Jurkat, Clone E6-1 (cell line): ENCODE measurements at regions not wholly inside any gene's neighbourhood (a gene's known extent, or its start where the extent isn't known, plus 50 kb on each side); places are given as distances from the start of the nearest gene placed in this dataset.

Source experiments
- DNase-seq: peaks from one replicate; pipeline ENCODE4 v3.0.0-alpha.2; 2011; ENCODE audit warnings: low read depth, low spot score
- H3K4me3 ChIP-seq: 2 replicates; pipeline ENCODE4 v1.5.1; 2011; ENCODE audit warnings: mild to moderate bottlenecking, low read length, control low read depth, moderate library complexity

DNA sequence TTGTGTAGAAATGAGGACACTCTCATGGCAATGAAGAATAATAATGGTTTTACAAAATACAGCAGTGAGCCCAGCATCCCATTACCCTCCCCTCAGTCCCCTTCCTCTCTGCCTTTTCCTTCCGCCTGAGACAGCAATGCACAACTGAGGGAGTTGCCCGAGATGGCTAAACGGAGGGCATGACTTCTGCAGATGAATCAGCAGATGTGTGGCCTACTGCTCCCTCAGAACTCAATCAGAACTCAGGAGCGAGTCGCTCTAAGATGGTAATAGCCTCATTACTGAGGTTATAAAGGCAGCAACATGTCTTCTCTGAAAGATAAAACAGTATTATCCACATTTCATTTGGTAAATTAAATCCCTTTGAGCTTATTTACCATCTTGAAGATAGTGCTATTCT, 326.6 kb downstream of the ENC1 start:
- no peak for DNase-seq

GRCh38 chr5:74312746-74313145, 327.8 kb downstream of the ENC1 start:
- DNase-seq = no peak
- H3K4me3 ChIP-seq = no peak overlapping the region

More for the DNA sequence above, 326.6 kb downstream of the ENC1 start:
- no peak overlapping the region for H3K4me3 ChIP-seq

DNA sequence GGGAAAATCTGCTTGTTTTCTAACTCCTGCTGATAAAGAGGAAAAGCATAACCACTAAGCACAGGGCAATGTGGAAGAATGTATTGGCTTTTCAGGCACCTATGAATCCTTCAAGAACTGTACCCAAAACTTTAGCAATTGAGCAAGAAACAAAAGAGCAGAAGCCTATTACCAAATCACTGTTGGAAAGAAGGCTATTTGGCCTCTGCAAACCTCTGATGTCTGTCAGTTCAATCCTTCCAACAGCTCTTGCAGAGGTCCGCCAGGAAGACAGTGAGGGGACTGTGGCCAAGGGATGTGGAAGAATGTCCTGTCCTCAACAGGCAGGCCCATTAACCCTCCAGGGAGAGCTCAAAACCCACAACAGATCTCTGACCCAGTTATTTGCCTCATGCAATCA, 328.6 kb downstream of the ENC1 start:
- DNase-seq = no peak
- H3K4me3 ChIP-seq = no peak overlapping the region

- DNase-seq = no peak
- H3K4me3 ChIP-seq = no peak overlapping the region
These were observed 329.3 kb downstream of the ENC1 start for GRCh38 chr5:74310997-74311930.

DNA sequence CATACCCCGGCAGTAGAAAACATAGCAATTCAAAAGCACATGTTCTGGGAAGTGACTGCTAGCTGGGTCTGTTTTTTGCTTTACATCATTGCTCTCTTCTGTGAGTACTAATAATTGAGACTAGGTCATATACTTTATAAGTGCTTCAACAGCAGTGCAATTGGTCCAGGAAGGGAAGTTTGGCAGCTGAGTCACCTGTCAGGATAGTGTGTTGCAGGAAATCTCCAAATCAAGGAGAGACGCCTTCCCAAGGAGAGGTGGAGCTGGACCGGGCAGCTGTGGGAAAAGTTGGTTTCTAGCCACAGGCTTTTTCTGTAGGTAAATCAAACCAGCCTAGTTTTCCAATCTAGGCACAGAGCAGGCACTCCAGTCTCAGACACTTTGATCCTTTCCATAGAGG, 330.1 kb downstream of the ENC1 start:
- DNase-seq = no peak
- no peak overlapping the region for H3K4me3 ChIP-seq

GRCh38 chr5:74309050-74309449, 331.5 kb downstream of the ENC1 start:
- no peak overlapping the region for H3K4me3 ChIP-seq
- DNase-seq = no peak

GRCh38 chr5:74306845-74307244, 333.7 kb downstream of the ENC1 start:
- no peak overlapping the region for H3K4me3 ChIP-seq
- no peak for DNase-seq

DNA sequence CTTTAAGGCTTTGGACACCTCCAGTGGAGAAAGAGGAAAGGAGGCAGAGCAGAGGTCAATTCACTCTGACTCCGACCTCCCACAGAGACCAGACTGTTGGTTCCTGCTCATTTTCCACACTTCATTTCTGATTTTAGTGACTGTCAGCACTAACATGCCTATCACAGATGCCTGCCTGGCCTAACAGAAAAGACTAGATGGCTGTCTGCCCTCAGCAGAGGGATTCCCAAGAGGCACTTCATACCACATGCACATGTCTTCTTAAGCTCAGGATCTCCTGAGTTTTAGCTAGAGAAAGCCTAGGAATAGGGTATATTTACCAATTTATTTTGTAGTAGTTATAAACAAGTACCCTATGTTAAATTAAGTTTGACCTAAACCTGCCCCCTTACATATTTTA, 336.0 kb downstream of the ENC1 start:
- DNase-seq = no peak
- H3K4me3 ChIP-seq = no peak overlapping the region

- H3K4me3 ChIP-seq = no peak overlapping the region
- DNase-seq = no peak
These were observed 336.9 kb downstream of the ENC1 start for GRCh38 chr5:74303578-74303977.

GRCh38 chr5:74301576-74301975, 339.0 kb downstream of the ENC1 start:
- no peak for DNase-seq
- H3K4me3 ChIP-seq = no peak overlapping the region

DNA sequence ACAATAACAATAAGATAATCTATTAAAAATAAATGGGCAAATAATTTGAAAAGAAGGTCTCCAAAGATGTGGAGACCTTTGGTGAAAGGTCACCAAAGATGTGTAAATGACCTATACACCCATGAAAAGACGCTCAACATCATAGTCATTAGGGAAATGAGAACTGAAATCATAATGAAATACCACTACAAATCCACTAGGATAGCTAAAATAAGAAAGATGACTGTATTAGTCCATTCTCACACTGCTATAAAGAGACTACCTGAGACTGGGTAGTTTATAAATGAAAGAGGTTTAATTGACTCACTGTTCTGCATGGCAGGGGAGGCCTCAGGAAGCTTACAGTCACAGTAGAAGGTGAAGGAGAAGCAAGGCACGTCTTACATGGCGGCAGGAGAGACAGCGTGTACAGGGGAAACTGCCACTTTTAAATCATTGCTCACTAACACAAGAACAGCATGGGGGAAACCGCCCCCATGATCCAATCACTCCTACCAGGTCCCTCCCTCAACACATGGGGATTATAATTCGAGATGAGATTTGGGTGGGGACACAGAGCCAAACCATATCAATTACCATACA, 339.6 kb downstream of the ENC1 start:
- no peak overlapping the region for H3K4me3 ChIP-seq
- no peak for DNase-seq

DNA sequence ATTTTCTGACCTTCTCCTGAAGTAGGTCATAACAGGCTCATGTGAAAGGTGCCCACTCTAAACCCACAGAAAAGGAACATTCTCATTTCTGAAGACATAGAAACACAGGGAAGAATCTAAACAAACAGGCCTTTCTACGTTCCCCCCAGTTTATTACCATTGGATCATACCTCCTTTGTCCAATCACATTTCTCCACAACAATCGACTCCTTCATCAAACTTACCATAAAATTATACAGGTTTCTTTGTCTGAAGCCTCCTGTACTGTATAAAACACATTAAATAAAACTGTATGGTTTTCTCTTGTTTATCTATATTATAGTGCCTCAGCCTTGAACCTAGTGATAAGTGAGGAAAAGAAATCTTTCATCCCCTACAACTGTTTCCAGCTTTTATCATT, 340.7 kb downstream of the ENC1 start:
- DNase-seq = no peak
- no peak overlapping the region for H3K4me3 ChIP-seq

- H3K4me3 ChIP-seq = no peak overlapping the region
- no peak for DNase-seq
These were observed 343.7 kb downstream of the ENC1 start for GRCh38 chr5:74296685-74297408.

DNA sequence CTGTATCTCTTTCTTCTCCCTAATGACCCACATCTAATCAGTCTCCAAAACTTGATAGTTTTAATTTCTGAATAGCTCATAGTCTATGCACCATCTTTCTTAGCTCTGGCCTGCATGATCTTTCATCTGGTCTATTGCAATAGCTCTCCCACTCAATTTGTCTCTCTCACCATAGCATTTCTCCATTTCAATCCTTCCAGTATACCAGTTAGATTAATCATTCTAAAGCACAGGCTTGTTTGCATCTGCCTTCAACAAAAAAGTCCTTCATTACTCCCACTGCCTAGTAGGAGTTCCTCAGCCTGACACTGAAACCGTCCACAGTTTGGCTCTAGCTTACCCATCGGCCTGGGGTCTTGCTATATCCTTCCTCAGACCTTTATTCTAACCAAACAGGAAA, 344.9 kb downstream of the ENC1 start:
- H3K4me3 ChIP-seq = no peak overlapping the region
- no peak for DNase-seq

DNA sequence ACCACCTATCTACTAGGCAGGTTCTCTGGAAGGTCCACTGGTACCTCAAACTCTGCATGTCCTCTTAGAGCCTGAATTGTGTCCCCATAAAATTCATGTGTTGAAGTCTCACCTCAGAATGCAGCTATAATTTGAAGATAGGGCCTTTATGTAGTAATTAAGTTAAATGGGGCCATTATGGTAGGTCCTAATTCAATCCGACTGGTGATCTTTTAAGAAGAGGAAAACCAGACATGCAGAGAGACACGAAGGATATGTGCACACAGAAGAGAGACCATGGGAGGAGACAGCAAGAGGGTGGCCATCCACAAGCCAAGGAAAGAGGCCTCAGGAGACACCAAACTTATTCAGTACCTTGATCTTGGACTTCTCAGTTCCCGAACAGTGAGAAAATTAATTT, 345.4 kb downstream of the ENC1 start:
- H3K4me3 ChIP-seq = no peak overlapping the region
- no peak for DNase-seq

DNA sequence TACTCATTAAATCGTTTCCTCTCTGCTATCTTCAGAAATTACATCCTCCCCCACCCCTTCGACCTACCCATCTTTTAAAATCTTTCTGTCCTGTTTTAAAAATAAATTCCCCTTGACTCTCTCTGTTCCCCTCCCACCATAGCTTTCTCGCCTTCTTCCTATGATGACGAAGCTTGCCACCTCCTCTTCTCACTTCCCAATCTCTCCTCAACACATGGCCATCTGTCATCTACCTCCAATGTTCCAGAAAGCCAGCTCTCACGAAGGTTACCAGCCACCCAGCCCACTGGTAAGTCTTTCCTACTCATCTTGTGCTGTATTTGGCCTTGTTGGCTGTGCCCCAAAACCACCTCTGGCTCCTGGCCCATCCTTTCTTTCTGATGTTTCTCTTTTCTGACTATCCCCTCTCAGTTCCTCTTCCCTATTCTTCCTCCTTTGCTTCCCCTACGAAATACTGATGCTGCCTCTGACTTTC, 346.3 kb downstream of the ENC1 start:
- no peak for DNase-seq
- H3K4me3 ChIP-seq = no peak overlapping the region

DNA sequence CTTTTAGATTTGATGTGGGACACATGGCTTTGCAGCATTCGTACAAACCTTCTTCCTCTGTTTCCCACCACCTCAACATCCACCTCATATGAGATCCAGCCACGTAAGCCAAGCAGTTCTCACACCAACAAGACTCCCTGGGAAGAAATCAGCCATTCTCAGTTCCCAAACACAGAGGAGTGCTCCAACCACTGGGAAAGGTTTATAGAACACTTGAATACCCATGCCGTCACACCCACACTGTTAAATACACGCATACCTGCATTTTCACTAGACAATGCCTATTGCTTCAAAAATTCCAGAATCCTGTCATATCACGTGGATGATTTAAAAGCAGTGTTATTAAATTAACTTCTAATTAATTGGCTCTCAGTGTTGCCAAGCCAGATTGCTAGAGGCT, 347.3 kb downstream of the ENC1 start:
- no peak overlapping the region for H3K4me3 ChIP-seq
- no peak for DNase-seq

GRCh38 chr5:74290634-74291241, 349.8 kb downstream of the ENC1 start:
- DNase-seq = no peak
- no peak overlapping the region for H3K4me3 ChIP-seq

DNA sequence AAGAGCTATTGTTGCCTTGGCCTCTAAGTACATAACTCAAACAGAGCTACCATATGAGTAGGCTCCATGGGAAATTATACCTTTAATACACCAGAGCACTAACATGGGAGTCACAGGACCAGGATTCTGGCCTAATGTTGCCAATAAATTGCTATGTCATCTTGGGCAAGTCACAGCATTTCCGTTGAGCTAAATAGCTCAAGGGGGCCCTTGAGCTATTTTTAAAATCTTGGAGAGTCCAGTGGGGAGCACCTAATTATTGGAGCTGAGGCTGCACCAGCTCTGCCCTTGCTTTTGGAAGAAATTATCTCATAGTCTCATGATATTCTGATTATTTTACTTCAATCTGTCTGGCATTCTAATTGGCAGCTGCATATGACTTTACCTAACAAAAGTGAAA, 350.8 kb downstream of the ENC1 start:
- DNase-seq = no peak

DNA sequence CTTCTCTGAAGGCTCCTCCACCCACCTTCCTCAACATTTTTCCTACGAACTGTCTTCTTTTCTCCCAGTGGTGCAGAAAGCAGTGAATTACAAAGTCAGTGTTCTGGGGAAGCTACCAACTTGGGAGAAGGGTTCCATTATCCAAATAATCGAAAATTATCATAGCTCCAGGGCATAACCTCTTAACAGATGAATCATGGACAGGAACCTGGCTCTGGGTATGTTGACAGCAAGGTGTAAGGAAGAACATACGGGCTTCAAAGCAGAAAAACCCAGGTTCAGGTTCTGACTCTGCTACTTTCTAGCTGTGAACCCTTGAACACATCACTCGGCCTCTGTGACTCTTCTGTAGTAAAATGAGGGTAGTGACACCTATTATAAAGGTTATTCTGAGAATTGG, 351.3 kb downstream of the ENC1 start:
- no peak overlapping the region for H3K4me3 ChIP-seq
- DNase-seq = no peak

More for the DNA sequence above, 350.8 kb downstream of the ENC1 start:
- no peak overlapping the region for H3K4me3 ChIP-seq
